Gastroesophageal sphincter (tissue), 3 donors: ENCODE measurements at regions not wholly inside any gene's neighbourhood (a gene's known extent, or its start where the extent isn't known, plus 50 kb on each side); places are given as distances from the start of the nearest gene placed in this dataset.

Experiments used
- EP300 ChIP-seq: sonication (generic); formaldehyde crosslinking; IDR thresholded peaks from one replicate; pipeline ENCODE4 v1.6.1; 2017; ENCODE audit warnings: antibody characterized with exemption, mild to moderate bottlenecking
- TF ChIP-seq, protein P1 (sequence below), 4 experiments: fragments of 200-600 bp in 2 of 4; fragments of 450-650 bp in 2 of 4; sonication (generic) in 1 of 4; IDR thresholded peaks; one replicate each; pipeline ENCODE4 v1.5.1; 2017 to 2019; ENCODE audit warnings: antibody characterized with exemption in 4 of 4, mild to moderate bottlenecking in 2 of 4, moderate library complexity in 2 of 4

DNA sequence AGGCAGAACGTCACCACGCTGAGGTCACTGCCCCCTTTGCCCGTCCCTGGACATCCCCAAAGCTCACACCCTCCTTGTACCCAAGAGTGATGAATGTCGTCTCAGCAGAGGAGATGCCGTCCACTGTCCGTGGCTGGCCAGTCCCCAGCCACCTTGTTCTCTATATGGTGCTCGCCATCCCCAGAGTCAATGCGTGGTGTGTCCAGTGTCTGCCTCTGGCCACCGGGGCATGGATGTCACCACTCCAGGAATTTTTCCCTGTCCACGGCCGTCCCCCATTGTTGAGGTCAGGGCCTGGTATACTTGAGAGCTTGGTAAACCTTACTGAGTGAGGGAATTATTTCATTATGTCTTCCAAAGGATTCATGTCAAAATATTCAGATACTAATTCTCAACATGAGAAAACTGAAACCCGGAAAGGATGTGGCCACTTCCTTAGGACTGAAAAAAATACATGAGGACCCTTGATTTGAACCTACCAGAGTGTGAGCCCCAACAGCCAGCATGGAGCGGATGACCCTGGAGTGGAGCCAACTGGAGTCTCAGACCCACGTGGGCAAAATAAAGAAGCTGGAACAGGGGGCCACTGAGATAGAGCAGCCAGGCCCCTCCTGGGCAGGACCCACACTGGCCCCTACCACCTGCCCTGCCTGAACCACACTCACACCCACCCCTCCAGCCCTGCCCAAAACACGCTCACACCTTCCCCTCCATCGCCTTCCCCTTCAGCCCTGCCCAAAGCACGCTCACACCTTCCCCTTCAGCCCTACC, 376.4 kb downstream of the BRD1 start:
- TF ChIP-seq, protein P1, sequence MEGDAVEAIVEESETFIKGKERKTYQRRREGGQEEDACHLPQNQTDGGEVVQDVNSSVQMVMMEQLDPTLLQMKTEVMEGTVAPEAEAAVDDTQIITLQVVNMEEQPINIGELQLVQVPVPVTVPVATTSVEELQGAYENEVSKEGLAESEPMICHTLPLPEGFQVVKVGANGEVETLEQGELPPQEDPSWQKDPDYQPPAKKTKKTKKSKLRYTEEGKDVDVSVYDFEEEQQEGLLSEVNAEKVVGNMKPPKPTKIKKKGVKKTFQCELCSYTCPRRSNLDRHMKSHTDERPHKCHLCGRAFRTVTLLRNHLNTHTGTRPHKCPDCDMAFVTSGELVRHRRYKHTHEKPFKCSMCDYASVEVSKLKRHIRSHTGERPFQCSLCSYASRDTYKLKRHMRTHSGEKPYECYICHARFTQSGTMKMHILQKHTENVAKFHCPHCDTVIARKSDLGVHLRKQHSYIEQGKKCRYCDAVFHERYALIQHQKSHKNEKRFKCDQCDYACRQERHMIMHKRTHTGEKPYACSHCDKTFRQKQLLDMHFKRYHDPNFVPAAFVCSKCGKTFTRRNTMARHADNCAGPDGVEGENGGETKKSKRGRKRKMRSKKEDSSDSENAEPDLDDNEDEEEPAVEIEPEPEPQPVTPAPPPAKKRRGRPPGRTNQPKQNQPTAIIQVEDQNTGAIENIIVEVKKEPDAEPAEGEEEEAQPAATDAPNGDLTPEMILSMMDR (IDR thresholded peaks at IDR 0.05): no peak
- no peak for TF ChIP-seq EP300
